GM04503 (cell line): ENCODE measurements at regions not wholly inside any gene's neighbourhood (a gene's known extent, or its start where the extent isn't known, plus 50 kb on each side); places are given as distances from the start of the nearest gene placed in this dataset.

Source experiments
- DNase-seq: peaks from one replicate; pipeline ENCODE4 v3.0.0-alpha.2; 2012; ENCODE audit warnings: low read depth

DNA sequence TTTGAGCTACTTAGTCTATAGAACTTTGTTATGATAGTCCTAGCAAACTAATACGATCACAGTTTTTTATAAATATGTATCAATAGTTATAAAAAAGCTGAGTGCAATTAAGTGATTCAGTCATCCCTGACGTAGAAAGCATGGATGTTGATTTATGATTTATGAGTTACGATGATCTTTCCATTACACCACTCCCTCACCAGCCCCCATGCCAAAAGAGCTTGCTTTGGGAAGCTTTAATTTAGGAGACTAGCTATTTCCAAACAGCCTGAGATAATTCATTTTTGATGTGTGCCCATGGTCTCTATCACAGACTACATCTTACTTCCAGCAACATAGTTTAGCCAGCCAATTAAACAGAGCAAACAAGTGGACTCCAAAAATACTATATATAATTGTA, 256.8 kb downstream of the GABRG2 start:
- DNase-seq: no peak

- DNase-seq: no peak
Observed at GRCh38 chr5:162325143-162325727, 257.7 kb downstream of the GABRG2 start.

DNA sequence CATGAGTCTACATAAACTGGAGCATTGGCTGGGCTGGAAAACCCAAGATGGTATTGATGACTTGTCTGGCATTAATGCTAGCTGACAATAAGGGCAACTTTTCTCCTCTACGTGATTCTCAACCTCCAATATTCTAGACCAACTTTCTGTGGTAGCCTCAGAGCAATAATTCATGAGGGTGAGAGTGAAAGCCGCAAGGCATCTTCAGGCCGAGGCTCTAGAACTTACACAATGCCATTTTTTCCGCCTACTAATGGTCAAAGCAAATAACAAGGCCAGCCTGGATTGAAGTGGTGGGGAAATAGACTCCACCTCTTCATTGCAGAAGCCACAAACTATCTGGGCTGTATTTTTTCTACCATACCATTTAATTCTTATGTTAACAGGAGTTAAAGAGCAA, 267.4 kb downstream of the GABRG2 start:
- no peak for DNase-seq

GRCh38 chr5:162360373-162360931, 292.9 kb downstream of the GABRG2 start:
- DNase-seq: no peak

GRCh38 chr5:162372256-162372655, 304.7 kb downstream of the GABRG2 start:
- DNase-seq: no peak

GRCh38 chr5:162377895-162378294, 310.3 kb downstream of the GABRG2 start:
- DNase-seq: no peak

- DNase-seq: no peak
Observed at GRCh38 chr5:162382839-162383238, 315.3 kb downstream of the GABRG2 start.

DNA sequence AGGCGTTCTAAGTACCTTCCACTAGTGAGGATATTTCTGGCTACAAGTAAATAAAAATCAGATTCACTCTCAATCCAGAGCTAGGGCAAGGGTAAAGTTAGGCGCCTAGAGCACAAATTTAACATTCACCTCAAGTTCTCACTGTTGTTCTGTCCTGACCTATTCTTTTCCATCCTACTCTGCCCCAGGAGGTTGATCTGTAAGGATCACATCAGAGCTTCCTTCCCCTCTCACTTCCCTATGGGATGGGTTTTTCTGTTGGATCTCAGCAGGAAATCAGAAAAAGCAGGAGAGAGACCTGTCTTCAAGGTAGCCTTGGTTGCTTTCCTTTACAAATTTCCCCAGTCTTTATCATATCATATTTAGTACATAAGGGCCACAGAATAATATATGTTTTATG, 316.7 kb downstream of the GABRG2 start:
- DNase-seq: no peak

GRCh38 chr5:162391833-162392232, 324.3 kb downstream of the GABRG2 start:
- DNase-seq: no peak

DNA sequence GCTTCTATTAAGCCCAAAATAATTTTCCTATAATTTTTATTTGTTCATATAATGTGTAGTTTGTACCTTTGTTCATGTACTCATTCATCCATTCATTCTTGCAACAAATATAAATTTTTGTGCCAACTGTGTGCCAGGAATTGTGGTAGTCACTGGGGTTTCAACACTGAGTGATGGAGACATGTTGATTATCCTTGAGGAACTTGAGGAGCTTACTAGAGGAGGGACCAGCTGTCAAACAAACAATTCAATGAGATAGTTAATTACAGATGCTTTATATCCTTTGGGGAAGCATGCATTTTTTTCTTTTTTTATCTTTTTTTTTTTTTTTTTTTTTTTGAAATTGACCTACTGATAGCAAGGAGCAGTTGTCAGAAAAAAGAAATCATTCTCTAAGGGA, 324.8 kb downstream of the GABRG2 start:
- DNase-seq: no peak

- DNase-seq: no peak
Observed at GRCh38 chr5:162393534-162393933, 326.0 kb downstream of the GABRG2 start.

- no peak for DNase-seq
Observed at GRCh38 chr5:162407614-162408013, 340.0 kb downstream of the GABRG2 start.

GRCh38 chr5:162410365-162410764, 342.8 kb downstream of the GABRG2 start:
- DNase-seq: no peak

GRCh38 chr5:162429142-162429541, 361.6 kb downstream of the GABRG2 start:
- no peak for DNase-seq

DNA sequence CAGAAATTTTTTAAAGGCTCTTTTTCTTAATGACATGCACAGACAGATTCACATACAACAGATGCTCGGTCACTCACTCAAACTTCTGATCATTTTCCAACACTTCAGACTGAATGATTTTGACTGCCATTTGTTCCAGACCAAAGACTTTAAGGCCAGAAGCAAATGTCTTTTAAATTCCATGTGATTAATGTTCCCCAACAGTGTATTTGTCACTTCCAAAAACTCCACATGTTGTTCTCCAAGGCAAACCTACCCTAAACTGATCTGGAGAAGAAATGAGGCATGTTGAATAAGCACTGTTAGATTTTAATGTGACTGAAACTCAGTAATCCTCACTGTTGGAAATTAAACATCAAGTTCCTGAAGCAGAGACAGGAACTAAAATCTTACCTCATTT, 366.7 kb downstream of the GABRG2 start:
- no peak for DNase-seq

DNA sequence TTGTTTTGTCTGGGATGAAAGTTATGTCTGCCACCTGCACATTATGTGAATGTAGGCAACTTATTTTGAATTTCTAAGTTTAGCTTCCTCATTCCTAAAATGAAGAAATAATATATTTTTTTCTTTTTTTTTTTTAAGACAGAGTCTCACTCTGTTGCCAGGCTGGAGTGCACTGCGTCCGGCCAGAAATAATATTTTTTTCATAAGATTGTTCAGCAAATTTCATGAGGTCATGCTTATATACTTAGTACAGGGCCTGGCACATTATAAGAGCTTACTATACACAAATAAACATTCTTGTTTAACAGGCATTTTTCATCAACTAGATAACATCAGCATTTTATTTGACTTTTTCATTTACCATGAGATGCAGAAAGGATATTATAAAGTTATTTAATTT, 368.5 kb downstream of the GABRG2 start:
- DNase-seq: no peak

DNA sequence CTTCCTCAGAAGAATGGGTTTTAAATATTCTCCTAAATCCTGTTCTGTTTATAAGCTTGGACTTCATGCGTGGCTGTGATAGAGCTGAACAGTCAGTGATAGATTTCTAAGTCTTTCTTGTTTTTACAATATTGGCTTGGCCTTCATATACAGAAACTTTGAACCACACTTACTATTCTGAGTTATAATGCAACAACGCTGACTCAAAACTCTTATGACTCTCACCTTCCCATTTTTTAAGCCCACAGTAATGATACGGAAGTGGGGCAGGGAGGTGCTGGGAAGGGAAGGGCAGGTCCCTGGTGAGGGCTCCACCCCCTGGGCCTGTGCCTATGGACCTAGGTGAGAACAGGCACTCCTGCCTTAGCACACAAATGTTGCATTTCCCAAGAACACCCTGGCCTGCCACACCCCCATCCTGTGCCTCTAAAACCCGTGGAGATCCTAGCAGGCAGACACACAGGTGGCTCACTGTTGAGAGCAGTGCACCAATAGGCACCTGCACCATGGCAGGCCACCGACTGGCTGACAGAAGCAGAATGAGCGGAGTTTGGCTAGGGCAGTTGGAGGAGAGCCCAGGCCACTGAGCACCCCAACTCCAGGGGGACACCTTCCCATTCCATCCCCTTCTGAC, 376.7 kb downstream of the GABRG2 start:
- DNase-seq: no peak

DNA sequence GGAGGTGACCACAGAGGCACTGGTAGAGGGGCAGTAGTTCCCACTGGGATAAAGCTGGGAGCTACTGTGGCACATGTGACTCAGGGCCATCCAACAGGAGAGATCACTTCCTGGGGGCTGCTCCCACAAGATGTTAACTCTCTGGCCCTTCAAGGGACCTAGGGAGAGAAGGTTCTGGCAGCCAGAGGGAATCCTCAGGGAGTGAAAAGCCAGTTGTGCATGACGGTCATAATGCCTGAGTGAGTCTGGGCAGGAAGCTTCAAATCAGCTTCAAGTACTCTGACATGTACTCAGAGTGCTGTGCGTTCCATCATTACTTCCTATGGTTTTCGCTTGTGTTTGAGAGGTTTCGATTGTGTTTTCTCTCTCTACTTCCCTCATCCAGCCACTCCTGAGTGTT, 388.5 kb downstream of the GABRG2 start:
- no peak for DNase-seq

DNA sequence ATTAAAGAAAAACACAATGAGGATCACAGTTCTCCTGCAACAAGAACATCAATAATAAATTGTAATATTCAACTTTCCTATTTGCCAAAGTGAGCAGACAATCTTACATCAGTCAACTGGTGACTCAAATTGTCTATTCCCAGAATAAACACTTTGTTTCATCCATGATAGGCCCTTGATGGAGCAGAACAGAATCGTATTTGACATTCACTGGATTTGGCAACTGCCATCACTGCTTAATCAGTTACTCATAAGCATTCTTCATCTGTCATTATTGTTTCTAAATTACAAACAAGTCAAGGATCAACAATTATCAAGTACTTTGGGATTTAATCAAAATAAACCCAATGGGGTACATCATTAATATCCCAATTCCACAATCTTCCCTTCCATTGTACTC, 398.4 kb downstream of the GABRG2 start:
- DNase-seq: no peak

GRCh38 chr5:162473041-162473714, 405.6 kb downstream of the GABRG2 start:
- DNase-seq: no peak

DNA sequence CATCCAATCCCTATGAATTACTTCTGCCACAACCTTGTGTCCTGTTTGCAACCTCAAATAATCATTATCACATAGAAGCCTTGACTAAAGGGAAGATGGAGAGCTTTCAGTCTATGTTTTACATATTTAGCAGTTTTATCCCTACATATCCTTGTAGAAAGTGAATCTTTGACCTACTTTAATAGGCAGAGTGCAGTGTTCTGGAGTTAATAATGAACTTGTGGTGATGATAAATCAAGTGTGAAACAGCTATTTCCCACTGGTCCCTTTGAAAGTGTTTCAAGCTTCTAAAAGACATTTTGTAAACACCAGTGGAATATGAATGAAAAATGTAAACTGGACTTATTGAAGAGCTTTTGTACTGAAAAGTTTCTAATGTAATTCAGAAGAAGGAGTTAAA, 406.7 kb downstream of the GABRG2 start:
- no peak for DNase-seq

GRCh38 chr5:162484095-162484494, 416.5 kb downstream of the GABRG2 start:
- no peak for DNase-seq

- no peak for DNase-seq
Observed at GRCh38 chr5:162484986-162485385, 417.4 kb downstream of the GABRG2 start.
